OCI-LY3 (cell line): ENCODE measurements at regions not wholly inside any gene's neighbourhood (a gene's known extent, or its start where the extent isn't known, plus 50 kb on each side); places are given as distances from the start of the nearest gene placed in this dataset.

Experiments used
- H2AFZ ChIP-seq: fragments of 200-600, 300-600 bp; shearing (Covaris generic); 2 replicates; pipeline ENCODE4 v1.6.0; 2014; ENCODE audit warnings: antibody characterized with exemption, low read depth, low read length
- H3K27ac ChIP-seq: fragments of 200-600, 300-600 bp; sonication (generic); 2 replicates; pipeline ENCODE4 v1.5.1; 2014; ENCODE audit warnings: mild to moderate bottlenecking, low read length, moderate library complexity, mixed read lengths
- H3K27me3 ChIP-seq: fragments of 200-600, 300-600 bp; sonication (generic); 2 replicates; pipeline ENCODE4 v1.6.1; 2014; ENCODE audit warnings: low read depth, low read length, mixed read lengths
- H3K36me3 ChIP-seq: fragments of 200-600, 300-600 bp; sonication (generic); replicated peaks from 2 replicates; pipeline ENCODE3; 2014; ENCODE audit warnings: low read depth, low read length, mixed read lengths
- H3K4me1 ChIP-seq: fragments of 300-600, 200-600 bp; sonication (generic); 2 replicates; pipeline ENCODE4 v1.6.1; 2014; ENCODE audit warnings: low read length, mixed read lengths
- H3K4me2 ChIP-seq: fragments of 200-600, 300-600 bp; sonication (generic); 2 replicates; pipeline ENCODE4 v1.6.1; 2014; ENCODE audit warnings: low read length, mixed read lengths
- H3K4me3 ChIP-seq: fragments of 300-600, 200-600 bp; sonication (generic); 2 replicates; pipeline ENCODE4 v1.5.1; 2014; ENCODE audit warnings: antibody characterized with exemption, mild to moderate bottlenecking, low read length, moderate library complexity
- H3K79me2 ChIP-seq: fragments of 300-600, 200-600 bp; shearing (Covaris generic); 2 replicates; pipeline ENCODE4 v1.6.1; 2014; ENCODE audit warnings: mild to moderate bottlenecking, low read length, mixed read lengths
- H3K9ac ChIP-seq: fragments of 300-600, 200-600 bp; shearing (Covaris generic); 2 replicates; pipeline ENCODE4 v1.6.0; 2014; ENCODE audit warnings: mild to moderate bottlenecking, low read length, moderate library complexity
- H3K9me3 ChIP-seq: fragments of 200-600, 300-600 bp; shearing (Covaris generic); 2 replicates; pipeline ENCODE4 v1.6.1; 2014; ENCODE audit warnings: low read length, mixed read lengths; ENCODE audit not compliant: insufficient read depth
- H4K20me1 ChIP-seq: fragments of 200-600, 300-600 bp; sonication (generic); 2 replicates; pipeline ENCODE4 v1.6.1; 2016; ENCODE audit warnings: low read length, mixed read lengths; ENCODE audit not compliant: insufficient read depth
- CTCF ChIP-seq: fragments of 200-600, 300-600 bp; sonication (generic); IDR thresholded peaks from 2 replicates; pipeline ENCODE4 v1.5.1; 2014; ENCODE audit warnings: antibody characterized with exemption, low read length, low read depth
- EZH2phosphoT487 ChIP-seq: fragments of 200-600 bp; shearing (Covaris generic); IDR thresholded peaks from 2 replicates; pipeline ENCODE4 v1.6.1; 2018; ENCODE audit warnings: antibody characterized with exemption, mixed run types, low read depth

GRCh38 chr9:15372455-15372854, 50.2 kb upstream of the SNAPC3 start:
- H3K27ac ChIP-seq = no peak overlapping the region
- no peak overlapping the region for H3K4me2 ChIP-seq
- no peaks in the 10 kb centered on the region for H4K20me1 ChIP-seq
- H2AFZ ChIP-seq = no peak overlapping the region
- no peaks in the 10 kb centered on the region for H3K9me3 ChIP-seq
- no peak overlapping the region for H3K4me3 ChIP-seq
- peaks cover 8% of the 10 kb centered on the region; the same call in 1 of the 2 replicates for H3K4me1 ChIP-seq
- no peaks in the 10 kb centered on the region for H3K36me3 ChIP-seq
- H3K79me2 ChIP-seq = no peaks in the 10 kb centered on the region
- no peaks in the 10 kb centered on the region for H3K27me3 ChIP-seq
- H3K9ac ChIP-seq = no peak overlapping the region
- no peak for TF ChIP-seq CTCF

GRCh38 chr9:15371448-15371845, 51.2 kb upstream of the SNAPC3 start:
- H3K79me2 ChIP-seq = no peaks in the 10 kb centered on the region
- H4K20me1 ChIP-seq = no peaks in the 10 kb centered on the region
- no peak overlapping the region for H3K9ac ChIP-seq
- no peaks in the 10 kb centered on the region for H3K9me3 ChIP-seq
- H3K4me3 ChIP-seq = no peak overlapping the region
- TF ChIP-seq EZH2phosphoT487 (no peak), CTCF (no peak)
- H3K27me3 ChIP-seq = no peaks in the 10 kb centered on the region
- no peak overlapping the region for H2AFZ ChIP-seq
- no peak overlapping the region for H3K4me2 ChIP-seq
- no peaks in the 10 kb centered on the region for H3K36me3 ChIP-seq
- H3K4me1 ChIP-seq = peaks cover 8% of the 10 kb centered on the region; the same call in 1 of the 2 replicates
- H3K27ac ChIP-seq = no peak overlapping the region

GRCh38 chr9:15370466-15371447, 51.9 kb upstream of the SNAPC3 start:
- H3K4me1 ChIP-seq = peaks cover 8% of the 10 kb centered on the region; the same call in 1 of the 2 replicates
- H3K27me3 ChIP-seq = no peaks in the 10 kb centered on the region
- H4K20me1 ChIP-seq = no peaks in the 10 kb centered on the region
- no peaks in the 10 kb centered on the region for H3K9me3 ChIP-seq
- H3K4me3 ChIP-seq = no peak overlapping the region
- no peak overlapping the region for H3K4me2 ChIP-seq
- TF ChIP-seq EZH2phosphoT487 (no peak), CTCF (no peak)
- H3K27ac ChIP-seq = no peak overlapping the region
- H3K79me2 ChIP-seq = no peaks in the 10 kb centered on the region
- H3K9ac ChIP-seq = no peak overlapping the region
- no peaks in the 10 kb centered on the region for H3K36me3 ChIP-seq
- H2AFZ ChIP-seq = no peak overlapping the region

- Histone ChIP-seq H3K4me1 (peaks cover 8% of the 10 kb centered on the region; the same call in 1 of the 2 replicates), H3K4me2 (no peak overlapping the region)
- no peak for TF ChIP-seq EZH2phosphoT487
Observed at GRCh38 chr9:15369871-15370270, 52.8 kb upstream of the SNAPC3 start.

More at GRCh38 chr9:15369871-15370270, 52.8 kb upstream of the SNAPC3 start:
- Histone ChIP-seq H2AFZ (no peak overlapping the region), H3K9ac (no peak overlapping the region), H3K9me3 (no peaks in the 10 kb centered on the region), H4K20me1 (no peaks in the 10 kb centered on the region), H3K4me3 (no peak overlapping the region), H3K27me3 (no peaks in the 10 kb centered on the region), H3K79me2 (no peaks in the 10 kb centered on the region), H3K36me3 (no peaks in the 10 kb centered on the region), H3K27ac (no peak overlapping the region)
